ENCODE measurements at regions not wholly inside any gene's neighbourhood (a gene's known extent, or its start where the extent isn't known, plus 50 kb on each side); places are given as distances from the start of the nearest gene placed in this dataset.
A peak's percentile ranks its signal among the peaks of the same experiment; 100 is the strongest.
"Not testable (repeated sequence)": the region's sequence is repeated elsewhere in the genome, so short reads cannot be mapped to it uniquely, and the experiment has no call there.

DNA sequence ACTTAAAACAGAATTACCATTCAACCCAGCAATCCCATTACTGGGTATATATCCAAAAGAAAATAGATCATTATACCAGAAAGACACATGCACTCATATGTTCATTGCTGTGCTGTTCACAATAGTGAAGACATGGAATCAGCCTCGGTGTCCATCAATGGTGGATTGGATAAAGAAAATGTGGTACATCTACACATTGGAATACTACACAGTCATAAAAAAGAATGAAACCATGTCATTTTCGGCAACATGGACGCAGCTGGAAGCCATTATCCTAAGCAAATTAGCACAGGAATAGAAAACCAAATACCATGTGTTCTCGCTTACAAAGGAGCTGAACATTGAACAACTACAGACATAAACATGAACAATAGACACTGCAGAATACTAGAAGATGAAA is 244.8 kb upstream of the PROX1 start:
- DNase-seq, result no peak

DNA sequence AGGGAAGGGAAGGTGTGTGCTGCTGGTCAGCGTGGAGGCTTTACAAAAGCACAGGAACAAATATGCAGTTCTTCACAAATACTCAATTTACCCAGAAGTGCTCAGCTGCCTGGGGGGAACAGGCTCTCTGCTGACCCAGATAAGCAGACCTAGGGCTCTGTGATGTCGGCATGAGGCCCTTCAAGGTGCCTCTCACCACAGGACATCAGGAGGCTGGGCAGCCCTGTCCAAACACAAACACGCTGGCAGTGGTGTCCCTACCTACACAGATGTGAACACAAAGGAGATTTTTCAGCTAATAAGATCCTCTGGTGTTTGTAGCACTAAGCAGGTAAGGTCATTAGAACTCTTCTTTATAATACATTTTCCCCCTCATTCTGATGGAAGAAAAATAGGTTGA is 243.0 kb upstream of the PROX1 start:
- DNase-seq, result no peak

DNA sequence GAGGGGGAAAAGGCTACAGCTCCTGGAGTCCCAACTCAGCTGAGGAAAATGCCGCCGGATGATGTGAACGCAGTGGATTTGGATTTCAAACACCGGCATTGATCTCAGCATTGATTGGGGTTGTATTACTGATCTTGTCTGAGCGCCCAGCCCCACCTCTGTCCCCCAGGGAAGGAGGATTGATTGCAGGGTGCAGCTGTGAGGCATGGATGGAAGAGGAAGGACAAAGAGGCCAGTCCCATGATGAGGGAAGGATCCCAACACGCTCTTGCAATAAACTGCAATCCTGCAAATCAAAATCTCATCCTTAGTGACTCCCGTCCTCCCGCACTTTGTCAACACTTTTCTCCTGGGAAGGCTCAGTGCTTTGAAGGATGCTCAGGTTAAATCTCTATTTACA is 242.3 kb upstream of the PROX1 start:
- DNase-seq, result no peak

DNA sequence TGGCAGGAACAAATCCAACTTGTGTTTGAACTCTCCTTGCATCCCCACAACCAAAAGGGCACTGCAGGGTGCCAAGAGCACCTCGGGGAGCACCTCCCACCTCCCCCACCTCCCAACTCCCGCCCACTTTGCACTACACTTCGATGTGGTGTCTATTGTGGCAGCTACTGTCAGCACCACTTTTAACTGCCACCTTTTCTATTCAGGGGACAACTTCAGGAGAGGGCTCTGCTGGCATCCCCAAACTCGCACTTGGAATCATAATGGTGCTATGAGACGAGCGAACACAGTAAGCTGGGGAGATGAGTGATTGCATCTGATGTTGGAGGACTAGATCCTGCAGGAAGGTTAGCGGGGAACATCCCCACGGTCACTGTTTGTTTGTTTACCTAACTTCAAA is 238.2 kb upstream of the PROX1 start:
- DNase-seq, result no peak

DNA sequence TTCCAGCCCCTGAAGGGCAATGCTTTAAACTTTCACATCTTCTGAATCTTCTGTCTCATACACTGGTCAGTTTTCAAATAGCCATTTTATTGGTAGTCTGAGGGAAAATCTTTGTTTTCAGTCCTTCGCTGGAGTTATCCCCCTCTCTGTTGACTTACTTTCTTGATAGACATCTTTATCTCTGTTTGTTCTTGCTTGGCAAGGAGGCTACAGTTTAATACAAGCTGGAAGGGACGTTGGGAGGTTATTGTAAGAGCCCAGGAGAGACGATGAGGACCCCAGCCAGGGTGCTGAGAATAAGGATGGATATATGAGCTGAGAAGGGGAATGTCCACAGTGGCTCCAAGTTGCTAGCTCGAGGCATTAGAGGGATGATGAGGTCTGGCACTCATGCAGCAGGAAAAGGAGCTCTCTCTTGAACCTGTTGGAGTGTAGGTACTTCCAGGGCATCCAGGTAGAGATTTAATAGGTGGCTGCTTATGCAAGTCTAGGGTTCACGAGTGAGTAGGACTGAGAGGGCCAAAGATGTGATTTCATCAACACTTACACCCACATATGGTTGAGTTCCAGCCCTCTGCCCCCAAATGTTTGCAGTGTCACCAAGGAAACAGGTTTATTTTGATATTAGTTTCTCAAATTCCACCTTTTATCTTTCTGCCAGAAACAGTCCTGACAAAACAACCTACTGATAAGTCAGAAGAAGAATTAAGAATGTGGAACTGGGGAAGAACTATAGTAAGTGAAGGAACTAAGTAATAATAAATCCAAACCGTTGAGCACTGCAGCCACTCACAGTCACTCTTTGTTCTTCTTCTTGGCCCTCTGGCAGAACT is 237.3 kb upstream of the PROX1 start:
- no peak for DNase-seq

DNA sequence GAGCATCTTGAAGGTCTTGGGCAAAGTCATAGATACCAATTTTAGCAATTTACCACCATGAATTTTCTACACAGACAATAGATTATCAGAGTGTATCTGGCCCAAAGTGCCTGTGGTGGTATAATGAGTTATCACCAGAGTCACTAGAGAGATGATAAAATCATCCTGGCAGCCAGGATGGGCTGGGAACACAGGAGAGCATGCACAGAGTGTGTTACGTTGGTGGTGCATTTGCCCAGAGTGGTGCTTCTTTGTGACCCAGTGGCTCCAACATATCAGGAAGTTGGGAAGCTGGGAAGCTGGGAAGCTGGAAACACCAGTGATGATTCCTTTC is 236.7 kb upstream of the PROX1 start:
- DNase-seq, result no peak

DNA sequence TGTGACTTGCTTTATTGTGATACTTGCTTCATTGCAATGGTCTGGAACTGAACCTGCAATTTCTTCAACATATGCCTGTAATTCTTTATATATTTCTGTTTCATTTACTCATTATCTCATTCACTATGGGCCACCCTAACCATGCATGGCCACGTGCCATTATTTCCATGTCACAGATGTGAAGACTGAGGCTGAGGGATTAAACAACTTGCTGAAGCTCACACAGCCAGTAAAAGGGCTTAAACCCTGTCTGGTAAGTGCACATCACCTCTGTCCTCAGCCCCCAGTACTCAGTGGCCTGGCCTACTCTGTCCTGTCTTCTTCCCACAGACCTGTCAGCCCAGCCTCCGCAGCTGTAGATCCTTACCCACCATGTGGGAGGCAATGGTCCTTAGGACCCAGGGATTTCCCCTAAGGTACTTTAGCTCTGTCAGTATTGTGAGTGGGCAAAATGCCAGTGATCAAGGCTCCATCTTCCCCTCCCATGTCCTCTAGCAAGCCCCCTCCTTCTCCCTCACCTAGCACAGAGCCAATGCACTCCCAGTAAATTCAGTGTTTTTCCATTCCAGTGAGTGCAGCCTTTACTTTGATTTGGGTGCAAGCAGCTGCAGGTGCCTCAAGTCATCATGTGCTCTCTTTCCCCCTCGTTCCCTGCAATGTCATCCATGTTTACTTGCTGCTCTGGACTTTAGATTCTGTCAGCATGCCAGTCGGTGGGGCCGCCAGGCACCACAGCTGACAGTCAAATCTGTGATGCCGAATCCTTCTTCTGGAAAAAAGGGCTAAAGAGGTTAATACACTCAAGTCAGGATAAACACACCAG is 228.2 kb upstream of the PROX1 start:
- no peak for DNase-seq

DNA sequence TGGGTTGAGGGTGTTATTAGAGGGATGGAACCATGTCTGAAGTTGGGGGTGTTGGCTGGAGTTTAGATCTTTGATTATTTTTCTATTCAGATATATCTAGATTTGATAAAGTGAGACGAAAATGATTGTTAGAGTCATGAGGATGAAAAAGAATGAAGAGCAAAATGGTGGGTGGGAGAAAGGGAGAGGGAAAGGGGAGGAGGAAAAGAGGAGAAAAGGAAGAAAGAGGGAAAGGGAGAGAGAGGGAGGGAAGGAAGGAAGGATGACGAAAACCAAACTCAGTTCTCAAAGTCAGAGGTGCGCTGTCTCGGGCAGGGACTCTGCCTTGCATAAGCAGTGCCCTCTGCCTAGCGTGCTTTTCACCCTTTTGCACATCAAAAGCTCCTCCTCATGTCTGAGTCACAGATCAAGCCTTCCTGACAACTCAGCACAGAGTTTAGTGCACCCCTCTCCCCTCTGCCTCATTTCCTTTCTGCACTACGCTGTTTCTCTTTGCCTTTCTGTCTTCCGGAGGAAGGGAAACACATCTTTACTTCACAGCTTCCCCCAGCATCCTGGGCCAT is 225.8 kb upstream of the PROX1 start:
- peak; percentile 5 for DNase-seq

DNA sequence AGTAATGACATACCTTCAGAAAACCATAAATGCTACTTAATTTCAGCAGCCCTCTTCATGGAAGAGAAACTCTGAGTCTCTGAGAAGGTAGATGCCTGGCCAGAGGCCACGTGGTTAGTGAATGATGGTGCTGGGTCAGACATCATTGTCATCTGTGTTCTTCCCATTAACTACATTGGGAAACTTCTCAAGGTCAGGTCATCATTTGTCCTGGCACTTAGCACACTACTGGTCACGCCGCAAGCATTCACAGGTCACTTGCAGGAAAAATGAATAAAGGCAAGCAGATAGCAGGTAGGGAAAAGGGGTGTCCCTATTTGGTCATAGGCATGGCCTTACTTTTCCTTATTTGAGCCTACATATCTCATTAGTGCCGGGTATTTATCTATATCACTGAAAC is 220.1 kb upstream of the PROX1 start:
- DNase-seq, result no peak

DNA sequence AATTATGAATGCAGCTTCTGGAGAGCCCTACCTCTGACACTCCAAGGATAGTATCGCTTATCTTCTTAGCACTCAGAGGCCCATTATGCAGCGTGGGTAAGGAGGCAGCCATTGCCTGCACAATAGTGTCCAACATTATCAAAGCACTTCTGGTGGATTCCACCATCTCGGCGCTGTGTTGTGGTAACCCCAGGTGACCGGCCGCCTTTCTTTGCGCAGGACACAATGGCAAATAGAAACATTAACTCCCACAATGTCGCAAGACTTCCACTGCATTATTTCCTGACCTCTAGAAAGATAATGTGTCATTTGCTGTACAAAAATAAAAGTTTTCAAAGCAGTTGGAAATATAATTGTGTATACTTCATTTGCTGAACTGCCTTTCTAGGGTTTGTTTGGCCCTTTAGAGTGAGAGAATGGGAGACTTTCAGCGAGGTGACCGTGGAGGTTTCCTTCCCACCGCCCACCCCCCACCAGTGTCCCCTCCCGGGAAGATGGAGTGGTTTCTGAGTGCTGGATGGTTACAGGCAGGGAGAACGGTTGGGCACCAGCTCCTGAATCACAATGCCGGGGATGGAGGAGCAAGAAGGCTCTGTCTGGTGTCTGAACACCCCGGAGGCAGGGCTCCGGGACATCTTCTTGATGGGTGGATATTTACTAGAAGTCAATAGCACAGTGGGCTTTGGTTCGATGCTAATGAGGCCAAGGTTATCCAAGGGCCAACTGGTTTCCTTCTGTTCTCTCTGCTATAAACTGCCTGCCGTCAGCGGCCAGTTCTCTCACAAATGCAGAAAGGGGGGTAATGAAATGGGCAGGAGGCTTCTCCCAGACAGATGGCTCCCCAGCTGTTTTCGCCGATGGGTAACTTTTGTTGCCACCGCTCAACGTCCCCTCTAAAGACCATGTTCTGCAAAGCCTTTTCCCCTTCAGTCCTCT is 215.4 kb upstream of the PROX1 start:
- no peak for DNase-seq

DNA sequence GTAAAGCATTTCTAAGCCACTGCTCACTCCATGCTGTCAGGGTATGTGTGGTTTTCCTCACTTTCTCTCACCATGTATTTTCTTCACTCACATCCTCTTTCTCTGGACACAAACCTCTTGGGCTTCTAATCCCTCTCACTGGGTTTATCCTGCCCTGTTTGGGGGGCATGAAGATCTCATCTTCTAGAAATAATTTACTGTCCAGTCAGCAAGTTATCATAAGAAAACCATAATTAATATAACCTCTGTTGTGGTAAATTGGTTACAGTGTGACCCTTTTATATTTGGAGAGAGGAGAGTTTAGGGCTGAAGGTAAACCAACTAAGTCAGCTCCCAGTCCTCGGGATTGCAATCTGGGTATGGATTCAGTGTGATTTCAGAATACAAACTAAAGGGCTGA is 213.8 kb upstream of the PROX1 start:
- no peak for DNase-seq

DNA sequence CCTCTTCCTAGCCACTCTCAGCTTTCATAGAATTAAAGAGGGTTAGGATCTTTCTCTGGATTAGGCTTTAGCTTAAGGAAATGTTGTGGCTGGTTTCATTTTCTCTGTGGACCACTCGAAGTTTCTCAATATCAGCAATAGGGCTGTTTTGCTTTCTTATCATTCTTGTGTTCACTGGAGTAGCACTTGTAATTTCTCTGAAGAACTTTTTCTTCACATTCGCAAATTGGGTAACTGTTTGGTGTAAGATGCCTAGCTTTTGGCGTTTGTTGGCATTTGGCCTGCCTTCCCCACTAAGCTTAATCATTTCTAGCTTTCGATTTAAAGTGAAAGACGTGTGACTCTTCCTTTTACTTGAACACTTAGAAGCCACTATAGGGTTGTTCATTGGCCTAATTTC is 210.8 kb upstream of the PROX1 start:
- no peak for DNase-seq

DNA sequence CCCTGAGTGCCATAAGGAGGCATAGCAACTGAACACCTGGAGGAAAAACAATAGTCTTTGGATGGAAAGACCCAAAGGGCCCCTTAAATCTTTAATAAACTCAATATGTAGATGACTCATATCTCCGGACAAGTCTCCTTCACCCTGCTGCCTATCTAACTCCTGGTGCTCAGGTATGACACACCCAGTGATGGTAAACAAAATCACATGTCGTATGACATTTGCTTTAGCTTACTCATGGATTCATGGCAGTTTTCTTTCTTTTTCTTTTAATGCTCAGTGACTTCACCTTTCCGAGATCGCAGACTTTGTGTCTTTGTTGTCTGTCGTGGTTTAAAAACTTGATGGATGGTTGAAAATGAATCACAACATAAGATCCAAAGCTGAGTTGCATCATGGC is 208.5 kb upstream of the PROX1 start:
- no peak for DNase-seq

DNA sequence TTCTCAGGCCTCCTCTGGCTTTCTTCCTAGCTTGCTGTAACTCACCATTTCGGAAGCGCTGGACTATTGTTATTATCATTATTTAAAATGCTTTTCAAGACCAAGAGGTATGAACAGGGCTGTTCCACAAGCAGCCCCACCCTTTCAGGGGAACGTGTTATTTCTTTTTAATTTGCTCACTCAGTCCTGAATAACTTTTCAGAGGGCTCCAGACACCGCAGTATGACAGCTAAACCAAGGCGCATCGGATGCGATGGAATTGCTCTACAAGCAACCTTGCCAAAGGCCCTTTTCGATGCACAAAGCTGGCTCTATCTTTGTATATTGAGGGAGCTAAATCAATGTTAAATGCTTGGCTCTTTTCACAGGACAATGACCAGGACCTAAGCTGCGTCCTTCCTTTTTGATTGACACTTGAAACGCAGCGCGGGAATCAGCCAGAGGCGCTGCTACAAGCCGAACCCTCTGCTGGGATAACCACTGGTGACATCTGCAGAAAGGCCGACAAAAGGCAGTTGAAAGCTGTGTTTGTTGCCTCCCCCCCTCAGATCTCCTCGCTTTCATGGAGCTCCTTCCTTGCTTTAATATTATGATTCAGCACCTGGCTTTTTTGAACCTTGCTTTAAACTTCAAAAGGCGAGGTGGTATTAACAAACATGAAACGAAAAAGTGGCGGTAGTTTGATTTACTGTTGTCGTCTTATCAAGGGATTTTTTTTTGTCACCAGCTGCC is 204.7 kb upstream of the PROX1 start:
- DNase-seq, result no peak

DNA sequence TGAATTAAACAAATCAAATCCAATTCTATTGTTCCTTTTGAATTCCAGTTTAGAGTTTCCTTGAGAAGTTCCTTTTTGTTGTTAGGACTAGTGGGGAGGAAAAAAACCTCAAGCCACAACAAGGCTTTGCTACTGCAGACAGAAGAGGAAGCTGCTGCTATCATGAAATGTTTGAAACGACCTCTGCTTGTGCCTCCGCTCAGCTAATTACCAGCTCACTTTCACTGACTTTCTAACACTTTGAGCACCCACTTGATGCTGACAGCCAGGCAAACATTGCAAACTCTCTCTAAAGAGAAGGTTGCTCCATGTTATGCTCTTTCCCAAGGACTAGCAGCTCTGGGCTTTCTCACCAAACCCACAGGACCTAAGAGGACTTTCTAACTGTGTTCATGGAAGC is 203.9 kb upstream of the PROX1 start:
- no peak for DNase-seq

DNA sequence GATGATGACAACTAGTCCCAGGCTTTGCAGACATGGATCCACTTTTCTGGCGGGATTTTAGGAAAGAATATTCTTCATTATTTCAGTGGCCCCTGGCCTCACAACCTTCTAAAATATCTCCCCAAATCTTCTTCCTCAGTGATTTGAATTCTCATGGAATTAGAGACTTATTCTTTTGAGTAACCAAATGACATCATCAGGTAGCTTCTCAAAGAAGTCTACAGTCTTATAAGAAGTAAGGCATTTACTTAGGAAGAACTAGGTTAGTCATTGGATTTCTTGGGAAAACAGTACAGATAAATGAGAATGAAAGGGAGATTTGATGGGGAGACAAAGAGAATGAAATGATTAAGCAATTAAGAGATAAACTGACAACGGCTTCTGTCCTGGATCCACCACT is 201.1 kb upstream of the PROX1 start:
- DNase-seq, result no peak

DNA sequence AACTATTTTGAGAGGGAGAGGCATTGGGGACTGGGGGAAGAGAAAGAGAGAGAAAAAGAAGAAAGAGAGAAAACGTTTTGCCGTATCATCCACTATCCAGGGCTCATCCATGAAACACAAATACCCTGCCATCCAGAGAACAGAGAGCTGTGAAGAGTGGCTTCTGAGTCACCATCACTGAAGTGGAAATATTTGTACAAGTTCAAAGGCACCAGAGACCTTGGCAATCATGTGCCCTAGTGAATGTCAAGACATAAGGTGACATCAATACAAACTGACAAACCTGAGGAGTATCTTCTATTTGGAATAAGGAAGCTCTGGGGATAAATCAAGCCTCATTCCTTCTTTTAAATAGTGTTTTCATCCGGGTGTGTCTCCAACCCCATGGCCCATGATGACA is 197.2 kb upstream of the PROX1 start:
- DNase-seq, result no peak

DNA sequence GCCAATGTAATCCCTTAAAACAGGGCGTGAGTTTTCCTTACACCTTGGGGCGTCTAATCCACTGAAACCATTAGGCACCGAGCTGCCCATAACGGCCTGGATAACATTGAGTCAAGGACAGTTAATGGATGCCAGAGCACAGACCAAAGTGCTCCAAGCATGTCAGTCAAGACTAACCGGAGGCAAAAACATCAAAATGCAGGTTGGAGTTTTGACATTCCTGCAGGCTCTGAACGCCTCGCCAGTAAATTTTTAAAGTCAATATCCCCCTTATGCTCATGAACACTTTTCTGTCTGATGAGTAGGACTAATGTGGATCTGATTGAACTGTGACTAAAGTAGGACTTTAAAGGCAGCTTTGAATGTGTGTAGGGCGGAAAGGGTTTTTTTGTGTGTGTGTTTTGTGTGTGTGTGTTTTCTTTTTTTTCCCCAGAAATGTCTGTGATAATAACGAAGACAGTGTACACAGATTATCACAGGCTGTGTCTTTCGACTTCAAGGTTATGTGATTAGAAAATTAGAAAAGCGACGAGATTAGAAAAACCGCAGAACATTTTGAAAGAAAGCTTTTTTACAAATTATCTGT is 194.2 kb upstream of the PROX1 start:
- DNase-seq, result no peak

DNA sequence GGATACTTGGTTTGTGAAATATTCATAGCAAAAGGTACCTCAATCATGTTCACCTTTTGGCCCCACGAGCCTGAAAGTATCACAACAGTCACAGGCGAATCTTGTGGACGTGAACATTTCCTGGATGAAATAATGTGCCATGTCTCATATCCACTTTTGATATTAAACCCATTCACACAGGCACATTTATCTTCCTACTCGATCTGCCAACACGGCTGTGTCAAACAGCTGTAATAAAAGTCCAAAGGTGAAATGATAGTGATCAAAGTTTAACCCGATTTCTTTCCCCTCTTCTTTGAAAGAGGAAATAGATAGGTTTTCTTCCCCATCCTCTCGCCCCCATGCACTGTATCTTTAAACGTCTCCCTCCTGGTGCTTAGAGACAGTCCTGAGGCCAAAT is 191.2 kb upstream of the PROX1 start:
- no peak for DNase-seq

DNA sequence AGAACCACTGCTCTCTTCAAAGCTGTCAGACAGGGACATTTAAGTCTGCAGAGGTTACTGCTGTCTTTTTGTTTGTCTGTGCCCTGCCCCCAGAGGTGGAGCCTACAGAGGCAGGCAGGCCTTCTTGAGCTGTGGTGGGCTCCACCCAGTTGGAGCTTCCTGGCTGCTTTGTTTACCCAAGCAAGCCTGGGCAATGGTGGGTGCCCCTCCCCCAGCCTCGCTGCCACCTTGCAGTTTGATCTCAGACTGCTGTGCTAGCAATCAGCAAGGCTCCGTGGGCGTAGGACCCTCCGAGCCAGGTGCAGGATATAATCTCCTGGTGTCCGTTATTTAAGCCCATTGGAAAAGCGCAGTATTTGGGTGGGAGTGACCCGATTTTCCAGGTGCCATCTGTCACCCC is 179.5 kb upstream of the PROX1 start:
- DNase-seq, result not testable (repeated sequence)

DNA sequence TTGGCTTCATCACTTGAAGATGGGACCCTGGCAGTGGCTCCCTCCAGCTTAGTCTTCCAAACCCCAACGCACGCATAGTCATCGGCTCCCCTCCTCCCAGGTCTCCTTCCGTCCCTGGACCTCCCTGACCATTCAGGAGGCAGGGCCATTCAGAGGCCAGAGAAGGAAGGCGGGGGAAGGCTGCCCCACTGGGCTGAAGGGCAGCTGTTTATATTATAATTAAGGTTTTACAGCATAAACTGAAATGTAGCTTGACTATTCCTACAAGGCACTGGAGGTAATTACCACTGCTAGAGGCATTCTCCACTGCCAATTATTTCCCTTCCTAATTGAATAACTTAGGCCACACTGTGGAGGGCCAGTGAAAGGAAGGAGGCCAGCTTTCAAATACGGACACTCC is 170.6 kb upstream of the PROX1 start:
- DNase-seq, result no peak
